GM12878 (cell line): ENCODE measurements at regions not wholly inside any gene's neighbourhood (a gene's known extent, or its start where the extent isn't known, plus 50 kb on each side); places are given as distances from the start of the nearest gene placed in this dataset.

Experiments
- BHLHE40 ChIP-seq, 2 experiments: fragments of 450-650 bp in 1 of 2; IDR thresholded peaks; 2 replicates each; pipeline ENCODE4 v1.6.1; 2011 to 2017; ENCODE audit warnings: low read depth in 2 of 2, borderline replicate concordance in 1 of 2, improper control_type of control experiment in 1 of 2, low read length in 1 of 2, mild to moderate bottlenecking in 1 of 2
- CHD2 ChIP-seq: IDR thresholded peaks from 2 replicates; pipeline ENCODE4 v1.6.1; 2011; ENCODE audit warnings: low read depth, low read length, improper control_type of control experiment, borderline replicate concordance
- CHD4 ChIP-seq: fragments of 200-600 bp; sonication (generic); IDR thresholded peaks from 2 replicates; pipeline ENCODE4 v1.6.1; 2016; ENCODE audit warnings: mild to moderate bottlenecking
- CREB1 ChIP-seq: IDR thresholded peaks from 2 replicates; pipeline ENCODE4 v1.6.1; 2012; ENCODE audit warnings: low read depth, mild to moderate bottlenecking, inconsistent platforms
- FOS ChIP-seq: IDR thresholded peaks from 3 replicates; pipeline ENCODE4 v1.6.1; 2011; ENCODE audit warnings: borderline replicate concordance; ENCODE audit not compliant: insufficient read length; ENCODE audit errors: extremely low read depth
- HDGF ChIP-seq: fragments of 450-650 bp; IDR thresholded peaks from 2 replicates; pipeline ENCODE4 v1.6.1; 2016; ENCODE audit warnings: antibody characterized with exemption
- JUND ChIP-seq: IDR thresholded peaks from 2 replicates; pipeline ENCODE4 v1.6.1; 2012; ENCODE audit warnings: low read depth, mild to moderate bottlenecking, low read length, improper control_type of control experiment, moderate library complexity
- MEF2A ChIP-seq: IDR thresholded peaks from 2 replicates; pipeline ENCODE4 v1.6.1; 2011; ENCODE audit warnings: low read depth, mild to moderate bottlenecking, low read length, moderate library complexity; ENCODE audit not compliant: insufficient read depth
- NFXL1 ChIP-seq: fragments of 450-650 bp; IDR thresholded peaks from 2 replicates; pipeline ENCODE4 v1.6.1; 2017; ENCODE audit warnings: antibody characterized with exemption, mild to moderate bottlenecking, borderline replicate concordance
- PRDM15 ChIP-seq: fragments of 450-650 bp; formaldehyde crosslinking; IDR thresholded peaks from 2 replicates; pipeline ENCODE4 v1.4.0; 2020; ENCODE audit warnings: mild to moderate bottlenecking, moderate library complexity
- SIX5 ChIP-seq: IDR thresholded peaks from 2 replicates; pipeline ENCODE4 v1.6.1; 2011; ENCODE audit warnings: mild to moderate bottlenecking, low read depth, low read length, moderate library complexity; ENCODE audit not compliant: severe bottlenecking
- STAT3 ChIP-seq: IDR thresholded peaks from 2 replicates; pipeline ENCODE4 v1.6.1; 2011; ENCODE audit warnings: low read depth, low read length, improper control_type of control experiment
- SUZ12 ChIP-seq: fragments of 200-600 bp; sonication (generic); IDR thresholded peaks from one replicate; pipeline ENCODE4 v1.6.1; 2018; ENCODE audit warnings: antibody characterized with exemption, mild to moderate bottlenecking; ENCODE audit not compliant: unreplicated experiment
- TARDBP ChIP-seq: IDR thresholded peaks from 2 replicates; pipeline ENCODE4 v1.6.1; 2016; ENCODE audit warnings: borderline replicate concordance
- TBL1XR1 ChIP-seq: IDR thresholded peaks from 2 replicates; pipeline ENCODE4 v1.6.1; 2012; ENCODE audit warnings: low read depth, low read length, improper control_type of control experiment
- ZNF622 ChIP-seq: fragments of 450-650 bp; IDR thresholded peaks from 2 replicates; pipeline ENCODE4 v1.6.1; 2017; ENCODE audit warnings: mild to moderate bottlenecking, inconsistent platforms
- TF ChIP-seq, protein P1 (sequence below): fragments of 450-650 bp; IDR thresholded peaks from 2 replicates; pipeline ENCODE4 v1.6.1; 2017; ENCODE audit warnings: mild to moderate bottlenecking, moderate library complexity
- TF ChIP-seq, protein P2 (sequence below): fragments of 450-650 bp; formaldehyde crosslinking; IDR thresholded peaks from 2 replicates; pipeline ENCODE4 v1.5.0; 2022; ENCODE audit warnings: mild to moderate bottlenecking, missing genetic modification characterization
- TF ChIP-seq, protein P3 (sequence below): fragments of 450-650 bp; IDR thresholded peaks from 2 replicates; pipeline ENCODE4 v1.6.1; 2016; ENCODE audit warnings: mild to moderate bottlenecking

DNA sequence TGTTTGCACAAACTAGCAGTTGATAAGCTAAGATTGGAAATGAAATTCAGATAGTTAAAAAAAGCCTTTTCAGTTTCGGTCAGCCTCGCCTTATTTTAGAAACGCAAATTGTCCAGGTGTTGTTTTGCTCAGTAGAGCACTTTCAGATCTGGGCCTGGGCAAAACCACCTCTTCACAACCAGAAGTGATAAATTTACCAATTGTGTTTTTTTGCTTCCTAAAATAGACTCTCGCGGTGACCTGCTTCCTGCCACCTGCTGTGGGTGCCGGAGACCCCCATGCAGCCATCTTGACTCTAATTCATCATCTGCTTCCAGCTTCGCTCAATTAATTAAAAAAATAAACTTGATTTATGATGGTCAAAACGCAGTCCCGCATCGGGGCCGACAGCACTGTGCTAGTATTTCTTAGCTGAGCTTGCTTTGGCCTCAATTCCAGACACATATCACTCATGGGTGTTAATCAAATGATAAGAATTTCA, 335.6 kb downstream of the TMEM121 start (continued):
- TF ChIP-seq PRDM15 (CRISPR knock-in tag), result no peak
- TF ChIP-seq ZNF622, result no peak
- peak; percentile 98 for TF ChIP-seq STAT3
- TF ChIP-seq SIX5, result no peak
- TF ChIP-seq, protein P1, sequence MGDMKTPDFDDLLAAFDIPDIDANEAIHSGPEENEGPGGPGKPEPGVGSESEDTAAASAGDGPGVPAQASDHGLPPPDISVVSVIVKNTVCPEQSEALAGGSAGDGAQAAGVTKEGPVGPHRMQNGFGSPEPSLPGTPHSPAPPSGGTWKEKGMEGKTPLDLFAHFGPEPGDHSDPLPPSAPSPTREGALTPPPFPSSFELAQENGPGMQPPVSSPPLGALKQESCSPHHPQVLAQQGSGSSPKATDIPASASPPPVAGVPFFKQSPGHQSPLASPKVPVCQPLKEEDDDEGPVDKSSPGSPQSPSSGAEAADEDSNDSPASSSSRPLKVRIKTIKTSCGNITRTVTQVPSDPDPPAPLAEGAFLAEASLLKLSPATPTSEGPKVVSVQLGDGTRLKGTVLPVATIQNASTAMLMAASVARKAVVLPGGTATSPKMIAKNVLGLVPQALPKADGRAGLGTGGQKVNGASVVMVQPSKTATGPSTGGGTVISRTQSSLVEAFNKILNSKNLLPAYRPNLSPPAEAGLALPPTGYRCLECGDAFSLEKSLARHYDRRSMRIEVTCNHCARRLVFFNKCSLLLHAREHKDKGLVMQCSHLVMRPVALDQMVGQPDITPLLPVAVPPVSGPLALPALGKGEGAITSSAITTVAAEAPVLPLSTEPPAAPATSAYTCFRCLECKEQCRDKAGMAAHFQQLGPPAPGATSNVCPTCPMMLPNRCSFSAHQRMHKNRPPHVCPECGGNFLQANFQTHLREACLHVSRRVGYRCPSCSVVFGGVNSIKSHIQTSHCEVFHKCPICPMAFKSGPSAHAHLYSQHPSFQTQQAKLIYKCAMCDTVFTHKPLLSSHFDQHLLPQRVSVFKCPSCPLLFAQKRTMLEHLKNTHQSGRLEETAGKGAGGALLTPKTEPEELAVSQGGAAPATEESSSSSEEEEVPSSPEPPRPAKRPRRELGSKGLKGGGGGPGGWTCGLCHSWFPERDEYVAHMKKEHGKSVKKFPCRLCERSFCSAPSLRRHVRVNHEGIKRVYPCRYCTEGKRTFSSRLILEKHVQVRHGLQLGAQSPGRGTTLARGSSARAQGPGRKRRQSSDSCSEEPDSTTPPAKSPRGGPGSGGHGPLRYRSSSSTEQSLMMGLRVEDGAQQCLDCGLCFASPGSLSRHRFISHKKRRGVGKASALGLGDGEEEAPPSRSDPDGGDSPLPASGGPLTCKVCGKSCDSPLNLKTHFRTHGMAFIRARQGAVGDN, result no peak; the same call in 1 of the 2 replicates
- TF ChIP-seq CHD2, result peak; percentile 90
- TF ChIP-seq, protein P2, sequence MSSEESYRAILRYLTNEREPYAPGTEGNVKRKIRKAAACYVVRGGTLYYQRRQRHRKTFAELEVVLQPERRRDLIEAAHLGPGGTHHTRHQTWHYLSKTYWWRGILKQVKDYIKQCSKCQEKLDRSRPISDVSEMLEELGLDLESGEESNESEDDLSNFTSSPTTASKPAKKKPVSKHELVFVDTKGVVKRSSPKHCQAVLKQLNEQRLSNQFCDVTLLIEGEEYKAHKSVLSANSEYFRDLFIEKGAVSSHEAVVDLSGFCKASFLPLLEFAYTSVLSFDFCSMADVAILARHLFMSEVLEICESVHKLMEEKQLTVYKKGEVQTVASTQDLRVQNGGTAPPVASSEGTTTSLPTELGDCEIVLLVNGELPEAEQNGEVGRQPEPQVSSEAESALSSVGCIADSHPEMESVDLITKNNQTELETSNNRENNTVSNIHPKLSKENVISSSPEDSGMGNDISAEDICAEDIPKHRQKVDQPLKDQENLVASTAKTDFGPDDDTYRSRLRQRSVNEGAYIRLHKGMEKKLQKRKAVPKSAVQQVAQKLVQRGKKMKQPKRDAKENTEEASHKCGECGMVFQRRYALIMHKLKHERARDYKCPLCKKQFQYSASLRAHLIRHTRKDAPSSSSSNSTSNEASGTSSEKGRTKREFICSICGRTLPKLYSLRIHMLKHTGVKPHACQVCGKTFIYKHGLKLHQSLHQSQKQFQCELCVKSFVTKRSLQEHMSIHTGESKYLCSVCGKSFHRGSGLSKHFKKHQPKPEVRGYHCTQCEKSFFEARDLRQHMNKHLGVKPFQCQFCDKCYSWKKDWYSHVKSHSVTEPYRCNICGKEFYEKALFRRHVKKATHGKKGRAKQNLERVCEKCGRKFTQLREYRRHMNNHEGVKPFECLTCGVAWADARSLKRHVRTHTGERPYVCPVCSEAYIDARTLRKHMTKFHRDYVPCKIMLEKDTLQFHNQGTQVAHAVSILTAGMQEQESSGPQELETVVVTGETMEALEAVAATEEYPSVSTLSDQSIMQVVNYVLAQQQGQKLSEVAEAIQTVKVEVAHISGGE, result no peak
- TF ChIP-seq, protein P3, sequence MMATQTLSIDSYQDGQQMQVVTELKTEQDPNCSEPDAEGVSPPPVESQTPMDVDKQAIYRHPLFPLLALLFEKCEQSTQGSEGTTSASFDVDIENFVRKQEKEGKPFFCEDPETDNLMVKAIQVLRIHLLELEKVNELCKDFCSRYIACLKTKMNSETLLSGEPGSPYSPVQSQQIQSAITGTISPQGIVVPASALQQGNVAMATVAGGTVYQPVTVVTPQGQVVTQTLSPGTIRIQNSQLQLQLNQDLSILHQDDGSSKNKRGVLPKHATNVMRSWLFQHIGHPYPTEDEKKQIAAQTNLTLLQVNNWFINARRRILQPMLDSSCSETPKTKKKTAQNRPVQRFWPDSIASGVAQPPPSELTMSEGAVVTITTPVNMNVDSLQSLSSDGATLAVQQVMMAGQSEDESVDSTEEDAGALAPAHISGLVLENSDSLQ, result peak; percentile 15; the same call in 1 of the 2 replicates
- no peak for TF ChIP-seq NFXL1
- TF ChIP-seq FOS, result no peak
- no peak for TF ChIP-seq SUZ12
- peak; percentile 100 for TF ChIP-seq TBL1XR1
- TF ChIP-seq JUND, result peak; percentile 48; the same call in 1 of the 2 replicates
- TF ChIP-seq TARDBP, result peak; percentile 26; the same call in 1 of the 2 replicates
- peak; percentile 89 to 91 for TF ChIP-seq BHLHE40 (IDR thresholded peaks at IDR 0.05; ENCODE audit: borderline replicate concordance in 1 of 2, low read depth in 2 of 2, low read length in 1 of 2)
- no peak for TF ChIP-seq HDGF
- TF ChIP-seq CHD4, result no peak
- peak; percentile 100 for TF ChIP-seq MEF2A
- peak; percentile 69 for TF ChIP-seq CREB1
